HEK293 (cell line): ENCODE measurements at regions not wholly inside any gene's neighbourhood (a gene's known extent, or its start where the extent isn't known, plus 50 kb on each side); places are given as distances from the start of the nearest gene placed in this dataset.

Experiments used
- BCL11A ChIP-seq: fragments of 450-650 bp; formaldehyde crosslinking; IDR thresholded peaks from 2 replicates; pipeline ENCODE4 v1.5.1; 2016; ENCODE audit warnings: low read depth, missing biosample characterization, missing genetic modification characterization
- KLF10 ChIP-seq: fragments of 450-650 bp; IDR thresholded peaks from 2 replicates; pipeline ENCODE4 v1.5.1; 2018; ENCODE audit warnings: missing biosample characterization, mild to moderate bottlenecking, missing genetic modification characterization
- KLF9 ChIP-seq: fragments of 450-650 bp; formaldehyde crosslinking; IDR thresholded peaks from 2 replicates; pipeline ENCODE4 v1.5.1; 2016; ENCODE audit warnings: missing biosample characterization, missing genetic modification characterization, low read depth
- OVOL3 ChIP-seq: fragments of 450-650 bp; formaldehyde crosslinking; IDR thresholded peaks from 2 replicates; pipeline ENCODE4 v1.5.1; 2016; ENCODE audit warnings: missing biosample characterization, missing genetic modification characterization
- SALL2 ChIP-seq: fragments of 450-650 bp; formaldehyde crosslinking; IDR thresholded peaks from 2 replicates; pipeline ENCODE4 v1.5.0; 2017; ENCODE audit warnings: missing biosample characterization, mild to moderate bottlenecking, missing genetic modification characterization, borderline replicate concordance
- WT1 ChIP-seq: fragments of 450-650 bp; formaldehyde crosslinking; IDR thresholded peaks from 2 replicates; pipeline ENCODE4 v1.5.1; 2016; ENCODE audit warnings: missing biosample characterization, missing genetic modification characterization
- ZBTB21 ChIP-seq: fragments of 450-650 bp; formaldehyde crosslinking; IDR thresholded peaks from 2 replicates; pipeline ENCODE4 v1.5.1; 2017; ENCODE audit warnings: missing biosample characterization, missing genetic modification characterization
- ZFP37 ChIP-seq: fragments of 450-650 bp; formaldehyde crosslinking; IDR thresholded peaks from 2 replicates; pipeline ENCODE4 v1.5.1; 2016; ENCODE audit warnings: missing biosample characterization, missing genetic modification characterization
- ZNF140 ChIP-seq: fragments of 450-650 bp; formaldehyde crosslinking; IDR thresholded peaks from 2 replicates; pipeline ENCODE4 v1.5.1; 2016; ENCODE audit warnings: missing biosample characterization, missing genetic modification characterization
- ZNF146 ChIP-seq: fragments of 450-650 bp; formaldehyde crosslinking; IDR thresholded peaks from 2 replicates; pipeline ENCODE4 v1.5.1; 2016; ENCODE audit warnings: missing biosample characterization, missing genetic modification characterization
- ZNF184 ChIP-seq: fragments of 450-650 bp; IDR thresholded peaks from 2 replicates; pipeline ENCODE4 v1.5.1; 2018; ENCODE audit warnings: missing biosample characterization, mild to moderate bottlenecking, missing genetic modification characterization
- ZNF26 ChIP-seq: fragments of 450-650 bp; formaldehyde crosslinking; IDR thresholded peaks from 2 replicates; pipeline ENCODE4 v1.5.1; 2016; ENCODE audit warnings: missing biosample characterization, missing genetic modification characterization
- ZNF280C ChIP-seq: fragments of 450-650 bp; formaldehyde crosslinking; IDR thresholded peaks from 2 replicates; pipeline ENCODE4 v1.5.1; 2016; ENCODE audit warnings: missing biosample characterization, missing genetic modification characterization
- ZNF292 ChIP-seq: fragments of 450-650 bp; formaldehyde crosslinking; IDR thresholded peaks from 2 replicates; pipeline ENCODE4 v1.5.1; 2016; ENCODE audit warnings: low read depth, missing biosample characterization, missing genetic modification characterization, borderline replicate concordance
- ZNF335 ChIP-seq: fragments of 450-650 bp; formaldehyde crosslinking; conservative IDR thresholded peaks from 2 replicates; pipeline ENCODE4 v1.5.1; 2016; ENCODE audit warnings: missing biosample characterization, missing genetic modification characterization
- ZNF350 ChIP-seq: fragments of 450-650 bp; formaldehyde crosslinking; IDR thresholded peaks from 2 replicates; pipeline ENCODE4 v1.5.0; 2017; ENCODE audit warnings: missing biosample characterization, mild to moderate bottlenecking, missing genetic modification characterization
- ZNF426 ChIP-seq: fragments of 450-650 bp; formaldehyde crosslinking; IDR thresholded peaks from 2 replicates; pipeline ENCODE4 v1.5.1; 2017; ENCODE audit warnings: missing biosample characterization, missing genetic modification characterization, mild to moderate bottlenecking, inconsistent platforms, moderate library complexity
- ZNF529 ChIP-seq: fragments of 450-650 bp; formaldehyde crosslinking; IDR thresholded peaks from 2 replicates; pipeline ENCODE4 v1.5.1; 2017; ENCODE audit warnings: missing genetic modification characterization, missing biosample characterization; ENCODE audit not compliant: insufficient replicate concordance
- ZNF596 ChIP-seq: fragments of 450-650 bp; IDR thresholded peaks from 2 replicates; pipeline ENCODE4 v1.5.0; 2018; ENCODE audit warnings: missing biosample characterization, mild to moderate bottlenecking, missing genetic modification characterization, moderate library complexity
- ZXDB ChIP-seq: fragments of 450-650 bp; formaldehyde crosslinking; IDR thresholded peaks from 2 replicates; pipeline ENCODE4 v1.5.1; 2016; ENCODE audit warnings: missing biosample characterization, missing genetic modification characterization
- TF ChIP-seq, protein P1 (sequence below): fragments of 450-650 bp; formaldehyde crosslinking; IDR thresholded peaks from 2 replicates; pipeline ENCODE4 v1.5.1; 2016; ENCODE audit warnings: missing biosample characterization, missing genetic modification characterization
- TF ChIP-seq, protein P2 (sequence below): fragments of 450-650 bp; formaldehyde crosslinking; IDR thresholded peaks from 2 replicates; pipeline ENCODE4 v1.5.1; 2016; ENCODE audit warnings: missing biosample characterization, missing genetic modification characterization, borderline replicate concordance
- TF ChIP-seq, protein P3 (sequence below): fragments of 450-650 bp; formaldehyde crosslinking; IDR thresholded peaks from 2 replicates; pipeline ENCODE4 v1.5.1; 2016; ENCODE audit warnings: missing biosample characterization, missing genetic modification characterization, borderline replicate concordance
- TF ChIP-seq, protein P4 (sequence below): fragments of 450-650 bp; formaldehyde crosslinking; IDR thresholded peaks from 2 replicates; pipeline ENCODE4 v1.5.1; 2016; ENCODE audit warnings: missing biosample characterization, missing genetic modification characterization
- TF ChIP-seq, protein P5 (sequence below): fragments of 450-650 bp; formaldehyde crosslinking; IDR thresholded peaks from 2 replicates; pipeline ENCODE4 v1.5.1; 2016; ENCODE audit warnings: missing biosample characterization, missing genetic modification characterization, low read depth

DNA sequence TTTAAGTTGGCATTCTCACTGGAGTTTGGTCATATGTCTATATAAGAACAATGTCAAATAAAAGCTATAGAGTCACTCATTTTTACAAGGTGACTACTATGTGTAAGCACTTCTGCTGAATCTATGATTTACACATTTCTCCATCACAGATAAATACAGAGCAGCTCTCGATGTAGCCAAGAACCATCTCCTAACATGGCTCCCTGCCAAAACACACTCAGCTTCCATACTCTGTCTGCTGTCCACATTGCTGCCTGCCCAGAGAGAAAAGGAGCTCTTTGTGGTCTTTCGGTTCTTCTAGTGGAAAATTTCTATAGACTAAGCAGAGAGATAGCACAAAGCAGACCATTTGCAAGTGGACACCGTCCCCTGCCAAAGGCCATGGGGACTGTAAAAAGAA lies 190.9 kb upstream of the KLF12 start (continued):
- TF ChIP-seq, protein P1, sequence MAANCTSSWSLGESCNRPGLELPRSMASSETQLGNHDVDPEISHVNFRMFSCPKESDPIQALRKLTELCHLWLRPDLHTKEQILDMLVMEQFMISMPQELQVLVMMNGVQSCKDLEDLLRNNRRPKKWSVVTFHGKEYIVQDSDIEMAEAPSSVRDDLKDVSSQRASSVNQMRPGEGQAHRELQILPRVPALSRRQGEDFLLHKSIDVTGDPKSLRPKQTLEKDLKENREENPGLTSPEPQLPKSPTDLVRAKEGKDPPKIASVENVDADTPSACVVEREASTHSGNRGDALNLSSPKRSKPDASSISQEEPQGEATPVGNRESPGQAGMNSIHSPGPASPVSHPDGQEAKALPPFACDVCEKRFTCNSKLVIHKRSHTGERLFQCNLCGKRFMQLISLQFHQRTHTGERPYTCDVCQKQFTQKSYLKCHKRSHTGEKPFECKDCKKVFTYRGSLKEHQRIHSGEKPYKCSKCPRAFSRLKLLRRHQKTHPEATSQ, result no peak
- TF ChIP-seq ZNF26 (tag by site-specific recombination) (no peak), ZNF140 (tag by site-specific recombination) (no peak), KLF10 (tag by site-specific recombination) (peak; percentile 70), ZNF292 (tag by site-specific recombination) (no peak), OVOL3 (tag by site-specific recombination) (peak; percentile 79; the same call in 1 of the 2 replicates), ZNF426 (tag by site-specific recombination) (no peak), ZNF184 (tag by site-specific recombination) (peak; percentile 77; the same call in 1 of the 2 replicates), ZNF280C (no peak), ZFP37 (no peak), WT1 (tag by site-specific recombination) (peak; percentile 67), ZXDB (tag by site-specific recombination) (peak; percentile 79), ZBTB21 (no peak), ZNF529 (tag by site-specific recombination) (peak; percentile 51), KLF9 (tag by site-specific recombination) (no peak), ZNF146 (no peak), ZNF335 (peak; percentile 91), BCL11A (tag by site-specific recombination) (no peak), ZNF350 (tag by site-specific recombination) (no peak), ZNF596 (tag by site-specific recombination) (0 out of 2 replicates have a peak, but pooled peaks have one; percentile 42), SALL2 (tag by site-specific recombination) (no peak)
- TF ChIP-seq, protein P2, sequence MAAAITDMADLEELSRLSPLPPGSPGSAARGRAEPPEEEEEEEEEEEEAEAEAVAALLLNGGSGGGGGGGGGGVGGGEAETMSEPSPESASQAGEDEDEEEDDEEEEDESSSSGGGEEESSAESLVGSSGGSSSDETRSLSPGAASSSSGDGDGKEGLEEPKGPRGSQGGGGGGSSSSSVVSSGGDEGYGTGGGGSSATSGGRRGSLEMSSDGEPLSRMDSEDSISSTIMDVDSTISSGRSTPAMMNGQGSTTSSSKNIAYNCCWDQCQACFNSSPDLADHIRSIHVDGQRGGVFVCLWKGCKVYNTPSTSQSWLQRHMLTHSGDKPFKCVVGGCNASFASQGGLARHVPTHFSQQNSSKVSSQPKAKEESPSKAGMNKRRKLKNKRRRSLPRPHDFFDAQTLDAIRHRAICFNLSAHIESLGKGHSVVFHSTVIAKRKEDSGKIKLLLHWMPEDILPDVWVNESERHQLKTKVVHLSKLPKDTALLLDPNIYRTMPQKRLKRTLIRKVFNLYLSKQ, result no peak
- TF ChIP-seq, protein P3, sequence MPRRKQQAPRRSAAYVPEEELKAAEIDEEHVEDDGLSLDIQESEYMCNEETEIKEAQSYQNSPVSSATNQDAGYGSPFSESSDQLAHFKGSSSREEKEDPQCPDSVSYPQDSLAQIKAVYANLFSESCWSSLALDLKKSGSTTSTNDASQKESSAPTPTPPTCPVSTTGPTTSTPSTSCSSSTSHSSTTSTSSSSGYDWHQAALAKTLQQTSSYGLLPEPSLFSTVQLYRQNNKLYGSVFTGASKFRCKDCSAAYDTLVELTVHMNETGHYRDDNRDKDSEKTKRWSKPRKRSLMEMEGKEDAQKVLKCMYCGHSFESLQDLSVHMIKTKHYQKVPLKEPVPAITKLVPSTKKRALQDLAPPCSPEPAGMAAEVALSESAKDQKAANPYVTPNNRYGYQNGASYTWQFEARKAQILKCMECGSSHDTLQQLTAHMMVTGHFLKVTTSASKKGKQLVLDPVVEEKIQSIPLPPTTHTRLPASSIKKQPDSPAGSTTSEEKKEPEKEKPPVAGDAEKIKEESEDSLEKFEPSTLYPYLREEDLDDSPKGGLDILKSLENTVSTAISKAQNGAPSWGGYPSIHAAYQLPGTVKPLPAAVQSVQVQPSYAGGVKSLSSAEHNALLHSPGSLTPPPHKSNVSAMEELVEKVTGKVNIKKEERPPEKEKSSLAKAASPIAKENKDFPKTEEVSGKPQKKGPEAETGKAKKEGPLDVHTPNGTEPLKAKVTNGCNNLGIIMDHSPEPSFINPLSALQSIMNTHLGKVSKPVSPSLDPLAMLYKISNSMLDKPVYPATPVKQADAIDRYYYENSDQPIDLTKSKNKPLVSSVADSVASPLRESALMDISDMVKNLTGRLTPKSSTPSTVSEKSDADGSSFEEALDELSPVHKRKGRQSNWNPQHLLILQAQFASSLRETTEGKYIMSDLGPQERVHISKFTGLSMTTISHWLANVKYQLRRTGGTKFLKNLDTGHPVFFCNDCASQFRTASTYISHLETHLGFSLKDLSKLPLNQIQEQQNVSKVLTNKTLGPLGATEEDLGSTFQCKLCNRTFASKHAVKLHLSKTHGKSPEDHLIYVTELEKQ, result peak; percentile 65; the same call in 1 of the 2 replicates
- TF ChIP-seq, protein P4, sequence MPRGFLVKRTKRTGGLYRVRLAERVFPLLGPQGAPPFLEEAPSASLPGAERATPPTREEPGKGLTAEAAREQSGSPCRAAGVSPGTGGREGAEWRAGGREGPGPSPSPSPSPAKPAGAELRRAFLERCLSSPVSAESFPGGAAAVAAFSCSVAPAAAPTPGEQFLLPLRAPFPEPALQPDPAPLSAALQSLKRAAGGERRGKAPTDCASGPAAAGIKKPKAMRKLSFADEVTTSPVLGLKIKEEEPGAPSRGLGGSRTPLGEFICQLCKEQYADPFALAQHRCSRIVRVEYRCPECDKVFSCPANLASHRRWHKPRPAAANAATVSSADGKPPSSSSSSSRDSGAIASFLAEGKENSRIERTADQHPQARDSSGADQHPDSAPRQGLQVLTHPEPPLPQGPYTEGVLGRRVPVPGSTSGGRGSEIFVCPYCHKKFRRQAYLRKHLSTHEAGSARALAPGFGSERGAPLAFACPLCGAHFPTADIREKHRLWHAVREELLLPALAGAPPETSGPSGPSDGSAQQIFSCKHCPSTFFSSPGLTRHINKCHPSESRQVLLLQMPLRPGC (tag by site-specific recombination), result peak; percentile 48; the same call in 1 of the 2 replicates
- TF ChIP-seq, protein P5, sequence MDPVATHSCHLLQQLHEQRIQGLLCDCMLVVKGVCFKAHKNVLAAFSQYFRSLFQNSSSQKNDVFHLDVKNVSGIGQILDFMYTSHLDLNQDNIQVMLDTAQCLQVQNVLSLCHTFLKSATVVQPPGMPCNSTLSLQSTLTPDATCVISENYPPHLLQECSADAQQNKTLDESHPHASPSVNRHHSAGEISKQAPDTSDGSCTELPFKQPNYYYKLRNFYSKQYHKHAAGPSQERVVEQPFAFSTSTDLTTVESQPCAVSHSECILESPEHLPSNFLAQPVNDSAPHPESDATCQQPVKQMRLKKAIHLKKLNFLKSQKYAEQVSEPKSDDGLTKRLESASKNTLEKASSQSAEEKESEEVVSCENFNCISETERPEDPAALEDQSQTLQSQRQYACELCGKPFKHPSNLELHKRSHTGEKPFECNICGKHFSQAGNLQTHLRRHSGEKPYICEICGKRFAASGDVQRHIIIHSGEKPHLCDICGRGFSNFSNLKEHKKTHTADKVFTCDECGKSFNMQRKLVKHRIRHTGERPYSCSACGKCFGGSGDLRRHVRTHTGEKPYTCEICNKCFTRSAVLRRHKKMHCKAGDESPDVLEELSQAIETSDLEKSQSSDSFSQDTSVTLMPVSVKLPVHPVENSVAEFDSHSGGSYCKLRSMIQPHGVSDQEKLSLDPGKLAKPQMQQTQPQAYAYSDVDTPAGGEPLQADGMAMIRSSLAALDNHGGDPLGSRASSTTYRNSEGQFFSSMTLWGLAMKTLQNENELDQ (tag by site-specific recombination), result no peak
